ENCODE measurements at regions not wholly inside any gene's neighbourhood (a gene's known extent, or its start where the extent isn't known, plus 50 kb on each side); places are given as distances from the start of the nearest gene placed in this dataset.

GRCh38 chr9:20291201-20291600, 331.1 kb downstream of the MLLT3 start:
- DNase-seq = no peak

GRCh38 chr9:20290257-20290656, 332.0 kb downstream of the MLLT3 start:
- no peak for DNase-seq

GRCh38 chr9:20289423-20290010, 332.8 kb downstream of the MLLT3 start:
- DNase-seq = no peak

GRCh38 chr9:20286969-20287368, 335.3 kb downstream of the MLLT3 start:
- no peak for DNase-seq

- DNase-seq = no peak
These were observed 336.1 kb downstream of the MLLT3 start for GRCh38 chr9:20286154-20286700.

- no peak for DNase-seq
These were observed 337.6 kb downstream of the MLLT3 start for GRCh38 chr9:20284601-20285289.

- no peak for DNase-seq
These were observed 342.0 kb downstream of the MLLT3 start for GRCh38 chr9:20280330-20280729.

- DNase-seq = no peak
These were observed 345.5 kb downstream of the MLLT3 start for GRCh38 chr9:20276762-20277161.

- no peak for DNase-seq
These were observed 350.6 kb downstream of the MLLT3 start for GRCh38 chr9:20271723-20272122.

- DNase-seq = no peak
These were observed 351.2 kb downstream of the MLLT3 start for GRCh38 chr9:20271096-20271495.

- no peak for DNase-seq
These were observed 352.1 kb downstream of the MLLT3 start for GRCh38 chr9:20270161-20270560.

- no peak for DNase-seq
These were observed 352.7 kb downstream of the MLLT3 start for GRCh38 chr9:20269620-20270019.

- no peak for DNase-seq
These were observed 357.4 kb downstream of the MLLT3 start for GRCh38 chr9:20264896-20265295.

- DNase-seq = no peak
These were observed 359.7 kb downstream of the MLLT3 start for GRCh38 chr9:20262611-20263010.

- no peak for DNase-seq
These were observed 365.9 kb downstream of the MLLT3 start for GRCh38 chr9:20256284-20256948.

GRCh38 chr9:20255052-20255451, 367.2 kb downstream of the MLLT3 start:
- no peak for DNase-seq

- no peak for DNase-seq
These were observed 368.7 kb downstream of the MLLT3 start for GRCh38 chr9:20253635-20254034.

- no peak for DNase-seq
These were observed 369.5 kb downstream of the MLLT3 start for GRCh38 chr9:20252778-20253177.

GRCh38 chr9:20250791-20251190, 371.5 kb downstream of the MLLT3 start:
- no peak for DNase-seq

GRCh38 chr9:20244271-20244670, 378.0 kb downstream of the MLLT3 start:
- no peak for DNase-seq

- DNase-seq = no peak
These were observed 378.5 kb downstream of the MLLT3 start for GRCh38 chr9:20243841-20244240.

- no peak for DNase-seq
These were observed 379.6 kb downstream of the MLLT3 start for GRCh38 chr9:20242510-20243189.

- DNase-seq = no peak
These were observed 381.8 kb downstream of the MLLT3 start for GRCh38 chr9:20240498-20240897.

GRCh38 chr9:20238921-20239320, 383.4 kb downstream of the MLLT3 start:
- no peak for DNase-seq
